GM12878 (cell line): ENCODE measurements at regions not wholly inside any gene's neighbourhood (a gene's known extent, or its start where the extent isn't known, plus 50 kb on each side); places are given as distances from the start of the nearest gene placed in this dataset.

ENCODE experiments used
- ATAC-seq: fragments of 200-7000 bp; cut with Tn5 transposase; 3 replicates; pipeline ENCODE4 v1.9.1; 2020; ENCODE audit warnings: mild to moderate bottlenecking, moderate library complexity
- BruUV-seq: library from RNA; stranded (reverse); fragments of 400-500 nt; replicated peaks from 2 replicates; lab custom pipeline; 2021; lab: Mats Ljungman, UMichigan
- CTCF ChIA-PET: fragments of 300-600 bp; sonication (Branson Sonifier 250); formaldehyde crosslinking; extraction: SDS; loops from one replicate; lab custom pipeline; 2021; ENCODE audit warnings: inconsistent platforms; lab: Yijun Ruan, JAX
- POLR2A ChIA-PET: fragments of 350-600 bp; formaldehyde crosslinking; extraction: SDS; loops from one replicate; lab custom pipeline; 2021; ENCODE audit warnings: inconsistent platforms; lab: Charles Lee
- RAD21 ChIA-PET: fragments of 300-600 bp; sonication (Branson Sonifier 250); formaldehyde crosslinking; loops from one replicate; lab custom pipeline; 2023; ENCODE audit warnings: antibody characterized with exemption; ENCODE audit not compliant: unreplicated experiment; lab: Charles Lee
- SMC1A ChIA-PET: fragments of 300-600 bp; sonication (Branson Sonifier 250); formaldehyde crosslinking; loops from one replicate; lab custom pipeline; 2023; ENCODE audit not compliant: unreplicated experiment, uncharacterized antibody; lab: Charles Lee
- DNase-seq: peaks from one replicate; pipeline ENCODE4 v3.0.0-alpha.2; 2011; ENCODE audit warnings: low read depth, low spot score
- FAIRE-seq: peaks from 3 replicates; lab custom pipeline; 2011; peaks lifted over from hg19 to GRCh38; lab: Jason Lieb, UNC
- H2AFZ ChIP-seq: 2 replicates; pipeline ENCODE4 v1.6.0; 2011; ENCODE audit warnings: low read depth, low read length, control low read depth; ENCODE audit not compliant: control insufficient read depth
- H3K27ac ChIP-seq: 2 replicates; pipeline ENCODE4 v1.5.1; 2011; ENCODE audit warnings: control low read depth; ENCODE audit not compliant: control insufficient read depth, insufficient read depth
- H3K27me3 ChIP-seq, 2 experiments: replicated peaks in 1 of 2; 2 replicates each; pipeline versions ENCODE4 v1.6.0 to v1.6.1; 2011; ENCODE audit warnings: low read length in 1 of 2; ENCODE audit not compliant: control insufficient read depth in 2 of 2, insufficient read depth in 2 of 2
- H3K36me3 ChIP-seq, 2 experiments: 2 replicates each; pipeline ENCODE4 v1.5.1; 2011; ENCODE audit warnings: low read length in 1 of 2; ENCODE audit not compliant: control insufficient read depth in 2 of 2, insufficient read depth in 2 of 2
- H3K4me1 ChIP-seq: 2 replicates; pipeline ENCODE4 v1.6.1; 2011; ENCODE audit warnings: mild to moderate bottlenecking, low read length, moderate library complexity, mixed read lengths; ENCODE audit not compliant: control insufficient read depth, insufficient read depth
- H3K4me2 ChIP-seq: 2 replicates; pipeline ENCODE4 v1.6.0; 2011; ENCODE audit warnings: control low read depth; ENCODE audit not compliant: control insufficient read depth, insufficient read depth
- H3K4me3 ChIP-seq: fragments of 200-600 bp; sonication (generic); 2 replicates; pipeline ENCODE4 v1.5.1; 2016
- H3K79me2 ChIP-seq: 2 replicates; pipeline ENCODE4 v1.6.0; 2011; ENCODE audit warnings: low read length; ENCODE audit not compliant: control insufficient read depth, insufficient read depth
- H3K9ac ChIP-seq: 2 replicates; pipeline ENCODE4 v1.8.0; 2011; ENCODE audit warnings: low read length, control low read depth, mixed read lengths; ENCODE audit not compliant: control insufficient read depth, insufficient read depth
- H3K9me3 ChIP-seq: replicated peaks from 3 replicates; pipeline ENCODE4 v1.5.1; 2011; ENCODE audit warnings: mild to moderate bottlenecking, low read length; ENCODE audit not compliant: control insufficient read depth, insufficient read depth
- H4K20me1 ChIP-seq: 2 replicates; pipeline ENCODE4 v1.6.0; 2011; ENCODE audit not compliant: control insufficient read depth, insufficient read depth
- MEF2A ChIP-seq: IDR thresholded peaks from 2 replicates; pipeline ENCODE4 v1.6.1; 2011; ENCODE audit warnings: low read depth, mild to moderate bottlenecking, low read length, moderate library complexity; ENCODE audit not compliant: insufficient read depth
- MXI1 ChIP-seq: fragments of 150-350 bp; IDR thresholded peaks from 2 replicates; pipeline ENCODE4 v1.6.1; 2011; ENCODE audit warnings: low read depth, mild to moderate bottlenecking, inconsistent platforms, low read length, improper control_type of control experiment
- NR2F1 ChIP-seq: fragments of 450-650 bp; conservative IDR thresholded peaks from 2 replicates; pipeline ENCODE4 v1.6.1; 2017; ENCODE audit warnings: mild to moderate bottlenecking
- SMC3 ChIP-seq: IDR thresholded peaks from 2 replicates; pipeline ENCODE4 v1.6.1; 2011; ENCODE audit warnings: low read length, improper control_type of control experiment, borderline replicate concordance
- ZBTB4 ChIP-seq: fragments of 450-650 bp; formaldehyde crosslinking; IDR thresholded peaks from 2 replicates; pipeline ENCODE4 v1.4.0; 2022; ENCODE audit warnings: mild to moderate bottlenecking, moderate library complexity
- WGBS: methylation state at CpG from one replicate; pipeline ENCODE4 v1.1.6; 2016; ENCODE audit warnings: low lambda C conversion rate; ENCODE audit not compliant: insufficient replicate concordance, insufficient coverage; ENCODE audit errors: missing lambda C conversion rate; 5-methylcytosine and 5-hydroxymethylcytosine counted together
- in situ Hi-C: fragments of 300-500 bp; cut with MboI; formaldehyde crosslinking; loops from 9 replicates; pipeline ENCODE4 v1.14.3; 2018; ENCODE audit warnings: mixed read lengths
- intact Hi-C: fragments of 100-400 bp; cut with micrococcal nuclease; formaldehyde crosslinking; loops from one replicate; pipeline ENCODE4 v1.14.2; 2022; ENCODE audit not compliant: unreplicated experiment
- TF ChIP-seq, protein P1 (sequence below): fragments of 450-650 bp; formaldehyde crosslinking; IDR thresholded peaks from 2 replicates; pipeline ENCODE4 v1.4.0; 2020; ENCODE audit warnings: mild to moderate bottlenecking, moderate library complexity

DNA sequence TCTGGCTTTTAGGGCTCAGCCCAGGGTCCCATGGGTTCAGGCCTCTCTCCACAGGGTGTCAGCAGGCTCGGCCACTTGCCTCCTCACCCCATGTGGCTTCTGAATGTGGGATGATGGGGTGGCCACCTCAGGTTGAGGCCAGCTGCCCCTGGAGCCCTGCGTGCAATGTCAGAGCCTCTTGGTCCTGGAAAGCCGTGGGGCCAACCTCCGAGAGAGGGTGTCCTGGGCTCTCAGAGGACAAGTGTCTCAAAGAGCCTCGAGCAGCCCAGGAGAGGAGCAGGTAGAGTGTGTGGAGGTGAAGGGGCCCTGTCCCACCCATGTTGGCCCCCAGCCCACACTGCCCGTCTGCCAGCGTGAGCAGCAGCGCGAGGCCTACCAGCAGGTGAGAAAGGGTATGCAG lies 86.0 kb downstream of the PLXNA1 start:
- FAIRE-seq, result no peak
- no TSS peak for BruUV-seq

More for the DNA sequence above, 86.0 kb downstream of the PLXNA1 start:
- no peak overlapping the region for H3K9ac ChIP-seq
- SMC1A ChIA-PET, result no interaction called here
- no peaks in the 10 kb centered on the region for H4K20me1 ChIP-seq
- DNase-seq (no peak), ATAC-seq (no peak)
- POLR2A ChIA-PET, result no interaction called here
- H3K9me3 ChIP-seq, result no peaks in the 10 kb centered on the region
- in situ Hi-C loops, result no loop called here
- TF ChIP-seq MXI1, result no peak
- TF ChIP-seq, protein P1, sequence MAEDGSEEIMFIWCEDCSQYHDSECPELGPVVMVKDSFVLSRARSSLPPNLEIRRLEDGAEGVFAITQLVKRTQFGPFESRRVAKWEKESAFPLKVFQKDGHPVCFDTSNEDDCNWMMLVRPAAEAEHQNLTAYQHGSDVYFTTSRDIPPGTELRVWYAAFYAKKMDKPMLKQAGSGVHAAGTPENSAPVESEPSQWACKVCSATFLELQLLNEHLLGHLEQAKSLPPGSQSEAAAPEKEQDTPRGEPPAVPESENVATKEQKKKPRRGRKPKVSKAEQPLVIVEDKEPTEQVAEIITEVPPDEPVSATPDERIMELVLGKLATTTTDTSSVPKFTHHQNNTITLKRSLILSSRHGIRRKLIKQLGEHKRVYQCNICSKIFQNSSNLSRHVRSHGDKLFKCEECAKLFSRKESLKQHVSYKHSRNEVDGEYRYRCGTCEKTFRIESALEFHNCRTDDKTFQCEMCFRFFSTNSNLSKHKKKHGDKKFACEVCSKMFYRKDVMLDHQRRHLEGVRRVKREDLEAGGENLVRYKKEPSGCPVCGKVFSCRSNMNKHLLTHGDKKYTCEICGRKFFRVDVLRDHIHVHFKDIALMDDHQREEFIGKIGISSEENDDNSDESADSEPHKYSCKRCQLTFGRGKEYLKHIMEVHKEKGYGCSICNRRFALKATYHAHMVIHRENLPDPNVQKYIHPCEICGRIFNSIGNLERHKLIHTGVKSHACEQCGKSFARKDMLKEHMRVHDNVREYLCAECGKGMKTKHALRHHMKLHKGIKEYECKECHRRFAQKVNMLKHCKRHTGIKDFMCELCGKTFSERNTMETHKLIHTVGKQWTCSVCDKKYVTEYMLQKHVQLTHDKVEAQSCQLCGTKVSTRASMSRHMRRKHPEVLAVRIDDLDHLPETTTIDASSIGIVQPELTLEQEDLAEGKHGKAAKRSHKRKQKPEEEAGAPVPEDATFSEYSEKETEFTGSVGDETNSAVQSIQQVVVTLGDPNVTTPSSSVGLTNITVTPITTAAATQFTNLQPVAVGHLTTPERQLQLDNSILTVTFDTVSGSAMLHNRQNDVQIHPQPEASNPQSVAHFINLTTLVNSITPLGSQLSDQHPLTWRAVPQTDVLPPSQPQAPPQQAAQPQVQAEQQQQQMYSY (CRISPR knock-in tag), result no peak
- TF ChIP-seq ZBTB4 (CRISPR knock-in tag), result no peak
- no peak for TF ChIP-seq SMC3
- no peak for TF ChIP-seq NR2F1
- no peak for TF ChIP-seq MEF2A
- H3K27ac ChIP-seq, result no peak overlapping the region
- no peaks in the 10 kb centered on the region for H3K36me3 ChIP-seq
- CTCF ChIA-PET, result no interaction called here
- no peaks in the 10 kb centered on the region for H3K4me1 ChIP-seq
- H3K79me2 ChIP-seq, result no peaks in the 10 kb centered on the region
- intact Hi-C loops, result no loop called here
- no peak overlapping the region for H2AFZ ChIP-seq
- H3K4me3 ChIP-seq, result no peak overlapping the region
- peaks cover 2% of the 10 kb centered on the region in 2 experiments; a peak in 3 of 4 replicates for H3K27me3 ChIP-seq
- 52% methylated on average over 7 of the region's 9 CpGs for whole genome bisulfite sequencing
- no peak overlapping the region for H3K4me2 ChIP-seq
- RAD21 ChIA-PET, result no interaction called here
